Esophagus muscularis mucosa (tissue), 2 donors: ENCODE measurements at regions not wholly inside any gene's neighbourhood (a gene's known extent, or its start where the extent isn't known, plus 50 kb on each side); places are given as distances from the start of the nearest gene placed in this dataset.

ENCODE experiments used
- EP300 ChIP-seq: sonication (generic); formaldehyde crosslinking; IDR thresholded peaks from one replicate; pipeline ENCODE4 v1.6.1; 2017; ENCODE audit warnings: antibody characterized with exemption
- POLR2A ChIP-seq: fragments of 450-650 bp; IDR thresholded peaks from one replicate; pipeline ENCODE4 v1.6.1; 2017; ENCODE audit warnings: antibody characterized with exemption, moderate library complexity, mild to moderate bottlenecking, low read depth

DNA sequence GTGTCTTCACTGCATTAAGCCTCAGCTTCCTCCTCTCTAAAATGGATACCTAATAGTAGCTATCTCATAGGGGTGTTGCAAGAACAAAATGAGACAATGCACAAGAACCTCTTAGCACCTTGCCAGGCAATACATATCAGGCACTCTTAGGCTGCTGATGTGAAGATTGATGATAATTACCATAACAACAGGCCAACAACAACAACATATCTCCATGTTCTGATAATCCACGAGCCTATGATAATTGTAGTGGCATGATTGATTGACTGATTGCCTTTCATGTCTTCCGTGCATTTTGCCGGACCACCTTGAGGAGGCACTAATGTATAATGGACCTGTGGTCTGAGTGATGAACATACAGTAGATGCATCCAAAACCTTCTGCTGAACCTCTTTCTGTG, 50.7 kb upstream of the WSCD2 start:
- TF ChIP-seq EP300 (no peak), POLR2A (no peak)
